Keratinocyte (primary cell): ENCODE measurements at regions not wholly inside any gene's neighbourhood (a gene's known extent, or its start where the extent isn't known, plus 50 kb on each side); places are given as distances from the start of the nearest gene placed in this dataset.
"Not testable (repeated sequence)": the region's sequence is repeated elsewhere in the genome, so short reads cannot be mapped to it uniquely, and the experiment has no call there.

Experiments
- DNase-seq: peaks from one replicate; pipeline ENCODE4 v3.0.0-alpha.2; 2011; ENCODE audit warnings: low read depth, missing footprints, low spot score
- FAIRE-seq: peaks from 2 replicates; lab custom pipeline; 2011; peaks lifted over from hg19 to GRCh38; lab: Jason Lieb, UNC
- H2AFZ ChIP-seq: 2 replicates; pipeline ENCODE4 v1.6.0; 2012; ENCODE audit warnings: low read length, control low read depth, inconsistent platforms; ENCODE audit not compliant: control insufficient read depth
- H3K27ac ChIP-seq: 2 replicates; pipeline ENCODE4 v1.5.1; 2011; ENCODE audit warnings: low read length; ENCODE audit not compliant: control insufficient read depth, insufficient read depth
- H3K27me3 ChIP-seq: 3 replicates; pipeline ENCODE4 v1.6.0; 2011; ENCODE audit warnings: low read length; ENCODE audit not compliant: control insufficient read depth, insufficient read depth; ENCODE audit errors: extremely low read depth
- H3K36me3 ChIP-seq, 2 experiments: 2 replicates in 1 of 2; 3 replicates in 1 of 2; pipeline ENCODE4 v1.5.1; 2011; ENCODE audit warnings: low read length in 2 of 2, mild to moderate bottlenecking in 1 of 2; ENCODE audit not compliant: control insufficient read depth in 2 of 2, insufficient read depth in 2 of 2; ENCODE audit errors: extremely low read depth in 1 of 2
- H3K4me1 ChIP-seq: 3 replicates; pipeline ENCODE4 v1.5.1; 2011; ENCODE audit warnings: low read length; ENCODE audit not compliant: control insufficient read depth, insufficient read depth; ENCODE audit errors: extremely low read depth
- H3K4me2 ChIP-seq: 3 replicates; pipeline ENCODE4 v1.6.0; 2011; ENCODE audit warnings: low read depth, low read length; ENCODE audit not compliant: control insufficient read depth, insufficient read depth; ENCODE audit errors: extremely low read depth
- H3K4me3 ChIP-seq, 3 experiments: fragments of 200-600 bp in 1 of 3; sonication (generic) in 1 of 3; 2 replicates in 2 of 3; 3 replicates in 1 of 3; pipeline ENCODE4 v1.5.1; 2011 to 2016; ENCODE audit warnings: low read length in 3 of 3, mild to moderate bottlenecking in 3 of 3, control low read depth in 2 of 3, inconsistent platforms in 1 of 3, low read depth in 1 of 3, mixed read lengths in 1 of 3, mixed run types in 1 of 3, moderate library complexity in 1 of 3; ENCODE audit not compliant: control insufficient read depth in 2 of 3, insufficient read depth in 2 of 3; ENCODE audit errors: extremely low read depth in 1 of 3
- H3K79me2 ChIP-seq: 2 replicates; pipeline ENCODE4 v1.6.0; 2012; ENCODE audit warnings: low read length; ENCODE audit not compliant: control insufficient read depth, insufficient read depth
- H3K9ac ChIP-seq: 3 replicates; pipeline ENCODE4 v1.6.0; 2011; ENCODE audit warnings: low read length; ENCODE audit not compliant: control insufficient read depth, insufficient read depth; ENCODE audit errors: extremely low read depth
- H3K9me1 ChIP-seq: 3 replicates; pipeline ENCODE4 v1.6.0; 2011; ENCODE audit warnings: low read length; ENCODE audit not compliant: control insufficient read depth, insufficient read depth; ENCODE audit errors: extremely low read depth
- H3K9me3 ChIP-seq: 2 replicates; pipeline ENCODE4 v1.5.1; 2012; ENCODE audit warnings: low read depth, low read length; ENCODE audit not compliant: control insufficient read depth
- H4K20me1 ChIP-seq: 3 replicates; pipeline ENCODE4 v1.6.0; 2011; ENCODE audit warnings: low read length; ENCODE audit not compliant: control insufficient read depth, insufficient read depth; ENCODE audit errors: extremely low read depth
- EZH2 ChIP-seq: IDR thresholded peaks from one replicate; pipeline ENCODE4 v1.6.1; 2012; ENCODE audit warnings: inconsistent platforms, mild to moderate bottlenecking, low read length, moderate library complexity
- dilution Hi-C: fragments of 300-500 bp; cut with MboI; formaldehyde crosslinking; loops from one replicate; pipeline ENCODE4 v1.7.0; 2020; ENCODE audit warnings: low sequenced_read_pairs; ENCODE audit not compliant: extremely low pct_ligation_motif_present
- TF ChIP-seq, protein P1 (sequence below), 3 experiments: IDR thresholded peaks in 1 of 3; conservative IDR thresholded peaks in 1 of 3; optimal IDR thresholded peaks in 1 of 3; 2 replicates in 2 of 3; 3 replicates in 1 of 3; pipeline versions ENCODE3 to v1.5.1; 2011; ENCODE audit warnings: low read length in 3 of 3, mild to moderate bottlenecking in 3 of 3, moderate library complexity in 2 of 3, control low read depth in 1 of 3, inconsistent platforms in 1 of 3; ENCODE audit not compliant: insufficient read depth in 2 of 3; ENCODE audit errors: extremely low read depth in 1 of 3

DNA sequence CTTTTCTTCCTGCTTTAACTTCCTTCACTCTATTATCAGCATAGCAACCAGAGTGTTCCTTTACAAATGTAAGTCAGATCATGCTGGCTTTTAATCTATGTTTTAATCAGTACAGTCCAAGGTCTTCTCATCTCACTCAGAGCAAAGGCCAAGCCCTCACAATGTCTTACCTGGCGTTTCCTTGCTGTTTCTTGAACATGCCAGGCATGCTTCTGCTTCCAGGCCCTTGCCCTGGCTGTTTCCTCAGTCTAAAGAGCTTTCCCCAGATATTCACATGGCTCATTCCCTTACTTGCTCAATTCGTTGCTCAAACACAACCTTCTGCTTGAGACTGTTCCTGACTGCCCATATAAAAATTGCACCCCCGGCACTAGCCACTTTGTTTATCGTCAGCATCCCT is 121.7 kb upstream of the GLRA1 start:
- FAIRE-seq, result no peak
- no peaks in the 10 kb centered on the region for H3K27me3 ChIP-seq
- dilution Hi-C loops, result no loop called here
- no peak overlapping the region for H3K4me3 ChIP-seq
- H2AFZ ChIP-seq, result no peak overlapping the region
- no peaks in the 10 kb centered on the region for H3K9me3 ChIP-seq
- no peak for DNase-seq
- H3K9me1 ChIP-seq, result no peaks in the 10 kb centered on the region
- H3K36me3 ChIP-seq, result no peaks in the 10 kb centered on the region
- no peaks in the 10 kb centered on the region for H4K20me1 ChIP-seq
- TF ChIP-seq EZH2, result no peak
- TF ChIP-seq, protein P1, sequence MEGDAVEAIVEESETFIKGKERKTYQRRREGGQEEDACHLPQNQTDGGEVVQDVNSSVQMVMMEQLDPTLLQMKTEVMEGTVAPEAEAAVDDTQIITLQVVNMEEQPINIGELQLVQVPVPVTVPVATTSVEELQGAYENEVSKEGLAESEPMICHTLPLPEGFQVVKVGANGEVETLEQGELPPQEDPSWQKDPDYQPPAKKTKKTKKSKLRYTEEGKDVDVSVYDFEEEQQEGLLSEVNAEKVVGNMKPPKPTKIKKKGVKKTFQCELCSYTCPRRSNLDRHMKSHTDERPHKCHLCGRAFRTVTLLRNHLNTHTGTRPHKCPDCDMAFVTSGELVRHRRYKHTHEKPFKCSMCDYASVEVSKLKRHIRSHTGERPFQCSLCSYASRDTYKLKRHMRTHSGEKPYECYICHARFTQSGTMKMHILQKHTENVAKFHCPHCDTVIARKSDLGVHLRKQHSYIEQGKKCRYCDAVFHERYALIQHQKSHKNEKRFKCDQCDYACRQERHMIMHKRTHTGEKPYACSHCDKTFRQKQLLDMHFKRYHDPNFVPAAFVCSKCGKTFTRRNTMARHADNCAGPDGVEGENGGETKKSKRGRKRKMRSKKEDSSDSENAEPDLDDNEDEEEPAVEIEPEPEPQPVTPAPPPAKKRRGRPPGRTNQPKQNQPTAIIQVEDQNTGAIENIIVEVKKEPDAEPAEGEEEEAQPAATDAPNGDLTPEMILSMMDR (optimal IDR thresholded peaks at IDR 0.05 in 1 of 3, IDR thresholded peaks at IDR 0.05 in 1 of 3, conservative IDR thresholded peaks at IDR 0.05 in 1 of 3; ENCODE audit: extremely low read depth in 1 of 3, insufficient read depth in 2 of 3, low read length in 3 of 3), result no peak
- H3K4me2 ChIP-seq, result no peak overlapping the region
- no peaks in the 10 kb centered on the region for H3K79me2 ChIP-seq
- H3K9ac ChIP-seq, result no peak overlapping the region
- H3K4me1 ChIP-seq, result no peaks in the 10 kb centered on the region
- no peak overlapping the region for H3K27ac ChIP-seq

DNA sequence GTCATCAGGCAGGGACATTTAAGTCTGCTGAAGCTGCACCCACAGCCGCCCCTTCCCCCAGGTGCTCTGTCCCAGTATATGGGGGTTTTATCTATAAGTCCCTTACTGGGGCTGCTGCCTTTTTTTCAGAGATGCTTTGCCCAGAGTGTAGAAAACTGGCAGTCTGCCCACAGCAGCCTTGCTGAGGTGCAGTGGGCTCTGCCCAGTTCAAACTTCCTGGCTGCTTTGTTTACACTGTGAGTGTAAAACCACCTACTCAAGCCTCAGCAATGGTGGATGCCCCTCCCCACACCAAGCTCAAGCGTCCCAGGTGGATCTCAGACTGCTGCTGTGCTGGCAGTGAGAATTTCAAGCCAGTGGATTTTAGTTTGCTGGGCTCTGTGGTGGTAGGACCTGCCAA is 114.2 kb upstream of the GLRA1 start:
- H4K20me1 ChIP-seq, H3K9ac ChIP-seq, H3K4me1 ChIP-seq, FAIRE-seq, H3K9me1 ChIP-seq, H3K27ac ChIP-seq, H3K79me2 ChIP-seq, DNase-seq, H3K36me3 ChIP-seq, H3K4me2 ChIP-seq, H2AFZ ChIP-seq, H3K4me3 ChIP-seq, H3K27me3 ChIP-seq, dilution Hi-C loops, H3K9me3 ChIP-seq: not testable (repeated sequence)

DNA sequence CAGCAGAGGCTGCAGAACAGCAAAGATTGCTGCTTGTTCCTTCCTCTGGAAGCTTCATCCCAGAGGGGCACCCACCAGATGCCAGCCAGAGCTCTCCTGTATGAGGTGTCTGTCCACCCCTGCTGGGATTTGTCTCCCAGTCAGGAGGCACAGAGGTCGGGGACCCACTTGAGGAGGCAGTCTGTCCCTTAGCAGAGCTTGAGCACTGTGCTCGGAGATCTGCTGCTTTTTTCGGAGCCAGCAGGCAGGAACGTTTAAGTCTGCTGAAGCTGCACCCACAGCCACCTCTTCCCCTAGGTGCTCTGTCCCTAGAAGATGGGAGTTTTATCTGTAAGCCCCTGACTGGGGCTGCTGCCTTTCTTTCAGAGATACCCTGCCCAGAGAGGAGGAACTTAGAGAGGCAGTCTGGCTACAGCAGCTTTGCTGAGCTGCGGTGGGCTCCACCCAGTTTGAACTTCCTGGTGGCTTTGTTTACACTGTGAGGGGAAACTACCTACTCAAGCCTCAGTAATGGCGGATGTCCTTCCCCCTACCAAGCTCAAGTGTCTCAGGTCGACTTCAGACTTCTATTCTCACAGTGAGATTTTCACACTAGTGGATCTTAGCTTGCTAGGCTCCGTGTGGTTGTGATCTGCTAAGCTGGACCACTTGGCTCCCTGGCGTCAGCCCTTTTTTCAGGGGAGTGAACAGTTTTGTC is 101.8 kb upstream of the GLRA1 start:
- H3K27me3 ChIP-seq, H4K20me1 ChIP-seq, dilution Hi-C loops, H3K79me2 ChIP-seq, H3K4me2 ChIP-seq, H2AFZ ChIP-seq, H3K9ac ChIP-seq, H3K27ac ChIP-seq, H3K4me1 ChIP-seq, DNase-seq, H3K9me3 ChIP-seq, H3K4me3 ChIP-seq, FAIRE-seq, H3K9me1 ChIP-seq, H3K36me3 ChIP-seq: not testable (repeated sequence)
